DLD1 (cell line): ENCODE measurements at regions not wholly inside any gene's neighbourhood (a gene's known extent, or its start where the extent isn't known, plus 50 kb on each side); places are given as distances from the start of the nearest gene placed in this dataset.

Source experiments
- in situ Hi-C: cut with HindIII; loops from 2 replicates; pipeline ENCODE4 v1.10.0; 2017; ENCODE audit warnings: low sequenced_read_pairs

DNA sequence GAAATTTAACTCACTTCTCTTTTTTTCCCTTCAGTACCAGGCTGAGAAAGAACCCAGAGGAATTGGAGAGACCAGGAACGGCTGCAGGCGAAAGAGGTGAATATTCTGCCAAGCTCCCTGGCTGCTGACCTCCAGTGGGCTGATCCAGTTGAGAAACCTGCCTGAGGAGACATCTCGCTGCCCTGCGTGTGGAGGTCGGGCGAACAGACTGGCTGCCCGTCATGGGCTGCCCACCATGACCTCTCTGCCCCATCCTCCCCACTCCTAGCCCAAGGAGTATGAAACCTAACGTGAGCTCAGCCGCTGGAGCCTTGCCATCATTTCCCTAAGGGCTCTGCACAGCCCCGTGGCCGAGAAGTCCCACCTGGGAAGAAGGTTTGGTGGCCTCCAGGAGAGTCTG is 148.8 kb upstream of the SALL3 start:
- in situ Hi-C loops = no loop called here

GRCh38 chr18:78831603-78832002 is 148.0 kb upstream of the SALL3 start:
- in situ Hi-C loops = no loop called here

DNA sequence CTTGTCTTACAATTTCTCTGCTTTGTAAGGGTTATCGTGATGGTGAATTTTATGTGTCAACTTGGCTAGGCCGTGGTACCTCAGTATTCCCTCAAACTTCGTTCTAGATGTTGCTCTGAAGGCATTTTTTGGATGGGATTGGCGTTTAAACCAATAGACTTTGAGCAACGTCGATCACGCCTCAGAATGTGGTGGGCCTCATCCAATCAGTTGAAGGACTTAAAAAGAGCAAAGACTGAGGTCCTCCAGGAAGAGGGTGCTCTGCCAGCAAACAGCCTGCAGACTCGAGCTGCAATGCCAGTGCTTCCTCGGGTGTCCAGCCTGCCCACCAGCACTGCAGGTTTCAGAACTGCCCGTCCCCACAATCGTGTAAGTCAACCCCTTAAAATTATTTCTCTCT is 145.8 kb upstream of the SALL3 start:
- in situ Hi-C loops = no loop called here

DNA sequence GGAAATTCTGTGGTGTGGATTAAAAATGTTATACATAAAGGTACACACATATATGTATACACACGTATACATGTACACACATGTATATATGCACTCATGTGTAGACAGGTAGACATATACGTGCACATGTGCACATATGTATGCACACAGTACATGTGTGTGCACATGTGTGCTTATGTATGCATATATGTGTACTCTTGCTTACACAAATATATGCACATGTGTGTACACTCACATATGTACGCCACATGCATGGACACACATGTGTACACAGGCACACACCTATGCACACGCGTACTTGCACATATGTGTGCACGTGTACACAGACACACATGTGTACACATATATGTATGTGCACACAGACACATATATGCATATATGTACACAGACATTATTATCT is 142.8 kb upstream of the SALL3 start:
- in situ Hi-C loops = no loop called here

DNA sequence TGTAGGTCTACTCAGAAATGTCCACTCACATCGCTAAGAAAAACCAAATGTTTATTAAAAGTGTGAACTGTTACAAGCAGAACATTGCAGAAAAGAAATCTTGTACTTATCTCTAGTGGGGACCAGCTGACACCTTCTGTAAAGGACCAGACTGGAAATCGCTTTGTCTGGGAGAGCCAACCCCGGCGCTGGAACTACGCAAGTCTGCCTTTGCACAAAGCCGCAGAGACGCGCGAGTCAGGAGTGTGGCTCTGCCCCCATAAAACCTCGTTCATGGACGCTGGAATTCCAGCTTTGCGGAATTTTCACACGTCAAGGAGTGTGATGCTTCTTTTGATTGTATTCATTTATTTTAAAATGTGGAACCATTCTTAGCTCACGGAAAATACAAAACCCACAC is 141.9 kb upstream of the SALL3 start:
- in situ Hi-C loops = no loop called here

DNA sequence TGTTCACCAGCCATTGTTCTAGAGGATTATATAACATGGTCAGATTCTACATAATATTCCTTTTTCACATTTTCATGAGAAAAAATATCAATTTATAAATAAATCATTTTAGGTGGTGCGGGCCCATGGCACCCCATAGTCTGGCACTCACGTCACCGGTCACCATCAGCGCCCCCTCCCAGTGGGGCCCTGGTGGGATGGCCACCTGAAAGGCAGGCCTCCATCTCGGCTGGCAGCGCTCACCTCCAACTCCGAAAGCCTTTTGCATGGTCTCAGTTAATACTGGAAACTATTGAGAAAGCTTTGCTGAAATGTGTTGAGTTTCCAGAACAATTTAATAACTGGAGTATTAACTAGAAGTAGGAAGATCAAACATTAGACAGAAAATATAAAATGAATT is 141.4 kb upstream of the SALL3 start:
- in situ Hi-C loops = no loop called here

DNA sequence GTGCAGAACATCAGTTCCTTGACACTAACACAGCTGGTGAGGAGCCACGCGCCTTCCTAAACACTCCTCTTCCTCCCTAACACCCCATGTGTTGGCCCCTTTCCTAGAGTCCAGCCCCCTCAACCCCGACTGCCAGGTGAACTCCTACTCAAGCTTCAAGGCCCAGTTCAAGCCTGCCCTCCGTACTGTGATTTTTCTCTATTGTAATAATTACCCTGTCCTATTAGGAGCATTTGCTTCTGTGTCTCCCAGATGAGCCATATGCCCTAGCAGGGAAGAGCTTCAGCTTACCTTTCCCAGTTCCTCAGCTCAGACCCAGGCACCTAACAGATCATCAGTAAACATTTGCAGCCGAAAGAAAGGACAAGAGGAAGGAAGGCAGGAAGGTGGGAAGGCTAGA is 130.6 kb upstream of the SALL3 start:
- in situ Hi-C loops = no loop called here

DNA sequence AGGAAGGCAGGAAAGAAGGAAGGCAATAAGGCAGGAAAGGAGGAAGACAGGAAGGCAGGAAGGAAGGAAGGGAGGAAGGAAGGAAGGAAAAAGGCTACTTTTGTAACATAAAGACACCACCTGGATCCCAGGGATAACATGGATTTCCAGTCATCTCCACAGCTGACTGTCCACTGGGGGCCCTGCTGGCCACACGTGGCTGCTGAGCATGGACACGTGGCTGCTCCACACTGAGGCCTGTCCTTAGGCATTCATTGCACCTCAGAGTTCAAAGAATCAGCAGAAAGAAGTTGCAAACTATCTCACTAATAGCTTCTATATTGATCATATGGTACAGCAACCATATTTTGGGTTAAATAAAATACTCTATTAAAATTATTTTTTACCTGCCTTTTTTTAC is 130.2 kb upstream of the SALL3 start:
- in situ Hi-C loops = no loop called here

DNA sequence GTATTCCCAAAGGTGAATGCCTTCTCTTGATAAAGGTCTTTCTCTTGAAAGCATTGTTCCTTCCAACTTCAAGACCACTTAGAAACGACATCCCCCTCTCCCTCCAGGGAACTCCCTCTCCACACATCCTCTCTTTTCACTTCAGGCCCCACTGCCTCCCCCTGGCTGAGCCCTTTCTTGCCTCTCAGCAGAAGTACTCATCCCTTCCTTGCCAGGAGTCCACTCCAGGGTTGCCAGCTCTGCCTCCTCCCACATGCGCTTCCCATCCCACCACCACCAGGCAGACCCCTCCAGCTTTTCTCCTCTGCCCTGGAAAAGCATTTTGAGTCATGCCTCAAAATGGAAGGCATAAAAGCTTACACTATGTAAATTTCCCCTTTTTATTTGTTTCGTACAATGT is 126.3 kb upstream of the SALL3 start:
- in situ Hi-C loops = no loop called here

GRCh38 chr18:78855188-78855587 is 124.4 kb upstream of the SALL3 start:
- in situ Hi-C loops = no loop called here

GRCh38 chr18:78856569-78857313 is 122.9 kb upstream of the SALL3 start:
- in situ Hi-C loops = no loop called here

DNA sequence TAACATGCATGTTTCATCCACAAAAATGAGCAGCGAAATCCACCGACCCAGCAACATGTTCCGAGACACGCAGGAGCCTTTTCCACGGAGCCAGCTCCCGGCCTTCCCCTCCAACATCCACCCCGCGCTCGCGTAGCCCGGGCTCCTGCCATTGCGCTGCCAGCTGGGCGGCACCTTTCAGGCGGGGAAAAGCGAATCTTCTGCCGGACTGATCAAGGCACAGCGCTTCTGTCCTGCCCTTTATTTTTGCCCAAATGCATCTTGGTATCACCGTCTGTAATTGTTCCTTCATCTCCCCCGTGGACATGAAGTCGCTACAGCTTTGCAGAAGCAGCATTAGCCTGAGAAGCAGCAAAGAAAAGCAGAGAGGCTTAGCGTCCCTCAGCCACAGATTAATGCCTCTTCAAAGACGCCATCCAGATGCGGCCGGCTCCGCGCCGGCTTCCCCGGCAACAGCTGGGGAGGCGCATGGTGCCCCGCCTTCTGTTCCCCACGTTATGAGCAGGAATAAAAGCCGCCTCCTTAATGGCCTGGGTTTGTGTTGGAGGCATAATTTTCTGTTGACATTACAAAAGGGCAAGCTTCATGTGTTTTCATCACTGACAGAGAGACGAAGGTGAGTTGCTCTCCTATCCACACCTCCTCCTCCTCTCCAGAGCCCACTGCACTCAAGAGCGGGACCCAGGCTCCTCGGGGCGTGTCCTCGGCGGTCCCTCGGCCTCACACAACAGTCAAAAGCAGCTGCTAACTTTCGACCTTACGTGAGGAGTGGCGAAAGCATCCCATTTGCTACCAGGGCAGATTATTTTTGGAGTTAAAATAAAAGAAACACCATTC is 122.1 kb upstream of the SALL3 start:
- in situ Hi-C loops = no loop called here

GRCh38 chr18:78859686-78860085 is 119.9 kb upstream of the SALL3 start:
- in situ Hi-C loops = no loop called here

DNA sequence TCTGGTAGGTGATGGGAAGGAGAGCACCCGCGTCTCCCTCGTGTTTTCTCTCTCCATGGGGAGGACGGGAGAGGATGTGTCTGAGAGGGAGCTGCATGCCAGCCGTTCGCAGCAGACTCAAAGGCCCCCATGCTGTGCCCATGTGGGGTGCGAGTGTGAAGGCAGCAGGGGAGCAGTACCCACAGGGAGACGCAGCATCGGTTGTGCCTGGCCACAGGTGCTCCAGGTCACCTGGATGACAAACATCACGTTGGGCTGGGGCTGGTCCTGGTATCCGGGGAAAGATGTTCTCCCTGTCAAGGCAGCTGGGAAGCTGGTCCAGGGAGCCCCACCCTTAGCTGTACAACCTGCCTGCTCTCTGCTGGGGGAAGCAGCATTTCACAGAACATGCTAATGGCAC is 119.5 kb upstream of the SALL3 start:
- in situ Hi-C loops = no loop called here

- in situ Hi-C loops = no loop called here
Measured at GRCh38 chr18:78861116-78861515, 118.5 kb upstream of the SALL3 start.

GRCh38 chr18:78861706-78862105 is 117.9 kb upstream of the SALL3 start:
- in situ Hi-C loops = no loop called here

- in situ Hi-C loops = no loop called here
Measured at GRCh38 chr18:78862395-78862794, 117.2 kb upstream of the SALL3 start.

DNA sequence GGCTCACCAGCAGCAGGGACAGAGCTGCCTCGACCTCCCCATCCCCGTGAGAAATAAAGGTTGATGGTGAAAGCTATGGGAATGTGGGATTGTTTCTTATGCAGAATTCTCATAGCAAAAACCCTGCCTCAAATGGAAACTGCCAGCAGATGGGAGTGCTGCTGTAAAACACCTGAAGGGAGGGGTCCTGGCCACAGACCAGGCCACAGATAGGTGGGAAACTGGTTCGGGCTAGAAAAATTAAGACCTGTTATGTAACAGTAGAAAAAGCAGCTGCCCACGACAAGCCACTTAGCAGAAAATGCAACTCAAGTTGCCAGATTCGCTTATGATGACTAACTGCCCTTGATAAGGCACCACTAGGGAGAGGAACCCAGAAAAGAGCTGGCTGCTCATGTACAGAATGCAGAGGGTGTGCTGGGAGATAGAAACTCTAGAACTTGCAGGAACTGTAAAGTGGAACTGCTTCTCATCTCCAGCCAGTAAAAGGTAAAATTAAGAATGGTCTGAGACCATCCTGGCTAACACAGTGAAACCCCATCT is 114.5 kb upstream of the SALL3 start:
- in situ Hi-C loops = no loop called here

GRCh38 chr18:78865771-78866310 is 113.8 kb upstream of the SALL3 start:
- in situ Hi-C loops = no loop called here

DNA sequence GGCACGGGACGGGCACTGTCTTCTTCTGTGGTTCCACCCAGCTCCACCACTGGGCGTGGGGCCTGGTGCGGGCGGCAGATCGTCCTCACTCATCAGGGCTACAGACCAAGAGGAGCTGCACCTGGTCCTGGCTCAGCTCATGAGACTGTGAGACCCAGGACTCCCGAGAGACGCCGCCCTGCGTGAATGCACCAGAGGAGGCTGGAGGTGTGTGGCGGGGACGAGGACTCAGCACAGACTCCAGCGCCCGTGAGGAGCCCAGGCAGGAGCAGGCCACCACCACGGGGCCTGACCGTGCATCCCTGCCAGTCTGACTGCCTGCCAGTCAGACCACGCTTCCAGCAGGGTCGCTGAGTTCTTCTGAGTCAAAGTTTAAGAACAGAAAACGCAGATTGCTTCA is 112.5 kb upstream of the SALL3 start:
- in situ Hi-C loops = no loop called here

GRCh38 chr18:78868330-78869316 is 111.0 kb upstream of the SALL3 start:
- in situ Hi-C loops = no loop called here
